ENCODE measurements at regions not wholly inside any gene's neighbourhood (a gene's known extent, or its start where the extent isn't known, plus 50 kb on each side); places are given as distances from the start of the nearest gene placed in this dataset.

- TF ChIP-seq YY1 (IDR thresholded peaks at IDR 0.05; ENCODE audit: insufficient read depth, insufficient read length) (no peak), ZNF274 (IDR thresholded peaks at IDR 0.05; ENCODE audit: low read depth, low read length) (no peak), SUZ12 (IDR thresholded peaks at IDR 0.05; ENCODE audit: extremely low read depth, insufficient read depth, insufficient read length) (no peak)
These were observed 317.9 kb upstream of the NFE2L3 start for GRCh38 chr7:25834050-25834449.

Measured in NT2/D1 (cell line).